ENCODE measurements at regions not wholly inside any gene's neighbourhood (a gene's known extent, or its start where the extent isn't known, plus 50 kb on each side); places are given as distances from the start of the nearest gene placed in this dataset.

GRCh38 chr6:144551339-144551738 lies 266.2 kb downstream of the UTRN start:
- TF ChIP-seq CTCF (IDR thresholded peaks at IDR 0.05; ENCODE audit: low read depth, low read length, poor library complexity, severe bottlenecking) (no peak), EZH2phosphoT487 (IDR thresholded peaks at IDR 0.05; ENCODE audit: borderline replicate concordance, low read length) (no peak)
